HEK293 (cell line): ENCODE measurements at regions not wholly inside any gene's neighbourhood (a gene's known extent, or its start where the extent isn't known, plus 50 kb on each side); places are given as distances from the start of the nearest gene placed in this dataset.

Experiments
- CTCF ChIA-PET: fragments of 350-600 bp; formaldehyde crosslinking; extraction: SDS; loops from one replicate; lab custom pipeline; 2021; ENCODE audit warnings: antibody characterized with exemption; lab: Yijun Ruan, JAX
- POLR2A ChIA-PET: fragments of 300-600 bp; formaldehyde crosslinking; extraction: SDS; loops from one replicate; lab custom pipeline; 2020; ENCODE audit warnings: antibody characterized with exemption, inconsistent platforms; lab: Yijun Ruan, JAX
- H3K27ac ChIP-seq: fragments of 200-500 bp; sonication (Bioruptor generic); 2 replicates; pipeline ENCODE4 v1.5.1; 2014; ENCODE audit warnings: low read depth, low read length, control low read depth, inconsistent platforms; ENCODE audit errors: extremely low read depth
- H3K36me3 ChIP-seq, 2 experiments: fragments of 200-500 bp in 1 of 2; sonication (Bioruptor generic) in 1 of 2; 1 replicate in 1 of 2; 2 replicates in 1 of 2; pipeline ENCODE4 v1.5.1; 2014 to 2017; ENCODE audit warnings: inconsistent platforms in 2 of 2, low read length in 2 of 2; ENCODE audit not compliant: control insufficient read depth in 2 of 2, insufficient read depth in 1 of 2
- H3K4me1 ChIP-seq: fragments of 200-500 bp; sonication (Bioruptor generic); 2 replicates; pipeline ENCODE4 v1.5.1; 2014; ENCODE audit warnings: mild to moderate bottlenecking, low read length, inconsistent platforms; ENCODE audit not compliant: control insufficient read depth, insufficient read depth
- H3K4me3 ChIP-seq: 2 replicates; pipeline ENCODE4 v1.5.1; 2011; ENCODE audit warnings: low read depth, mild to moderate bottlenecking, control low read depth, low read length, moderate library complexity
- H3K9me3 ChIP-seq: fragments of 200-500 bp; sonication (Bioruptor generic); 2 replicates; pipeline ENCODE4 v1.5.1; 2014; ENCODE audit warnings: low read depth, low read length, inconsistent platforms; ENCODE audit not compliant: control insufficient read depth, insufficient read depth
- HOXC10 ChIP-seq: sonication (generic); formaldehyde crosslinking; IDR thresholded peaks from 2 replicates; pipeline ENCODE4 v1.8.1; 2023; ENCODE audit warnings: mild to moderate bottlenecking, missing genetic modification reagents
- HOXD13 ChIP-seq: sonication (generic); formaldehyde crosslinking; IDR thresholded peaks from 2 replicates; pipeline ENCODE4 v1.8.0; 2022; ENCODE audit warnings: missing genetic modification reagents, borderline replicate concordance
- SP7 ChIP-seq: fragments of 450-650 bp; formaldehyde crosslinking; IDR thresholded peaks from 2 replicates; pipeline ENCODE4 v1.5.1; 2016; ENCODE audit warnings: missing biosample characterization, missing genetic modification characterization
- TRIM28 ChIP-seq: IDR thresholded peaks from 2 replicates; pipeline ENCODE4 v1.6.1; 2011; ENCODE audit warnings: low read length, control low read depth, borderline replicate concordance
- ZNF184 ChIP-seq: fragments of 450-650 bp; IDR thresholded peaks from 2 replicates; pipeline ENCODE4 v1.5.1; 2018; ENCODE audit warnings: missing biosample characterization, mild to moderate bottlenecking, missing genetic modification characterization
- ZNF223 ChIP-seq: fragments of 450-650 bp; formaldehyde crosslinking; IDR thresholded peaks from 2 replicates; pipeline ENCODE4 v1.5.1; 2016; ENCODE audit warnings: missing biosample characterization, missing genetic modification characterization
- ZNF292 ChIP-seq: fragments of 450-650 bp; formaldehyde crosslinking; IDR thresholded peaks from 2 replicates; pipeline ENCODE4 v1.5.1; 2016; ENCODE audit warnings: low read depth, missing biosample characterization, missing genetic modification characterization, borderline replicate concordance
- ZNF311 ChIP-seq: fragments of 450-650 bp; formaldehyde crosslinking; IDR thresholded peaks from 2 replicates; pipeline ENCODE4 v1.5.1; 2017; ENCODE audit warnings: missing biosample characterization, missing genetic modification characterization, borderline replicate concordance
- ZNF548 ChIP-seq: fragments of 450-650 bp; formaldehyde crosslinking; IDR thresholded peaks from 2 replicates; pipeline ENCODE4 v1.5.1; 2016; ENCODE audit warnings: missing biosample characterization, missing genetic modification characterization
- ZNF624 ChIP-seq: fragments of 450-650 bp; formaldehyde crosslinking; IDR thresholded peaks from 2 replicates; pipeline ENCODE4 v1.5.1; 2017; ENCODE audit warnings: missing biosample characterization, missing genetic modification characterization
- ZSCAN30 ChIP-seq: fragments of 450-650 bp; IDR thresholded peaks from 2 replicates; pipeline ENCODE4 v1.5.1; 2018; ENCODE audit warnings: missing biosample characterization, mild to moderate bottlenecking, missing genetic modification characterization, moderate library complexity
- TF ChIP-seq, protein P1 (sequence below): fragments of 450-650 bp; IDR thresholded peaks from 2 replicates; pipeline ENCODE4 v1.5.1; 2018; ENCODE audit warnings: missing biosample characterization, missing genetic modification characterization
- TF ChIP-seq, protein P2 (sequence below): fragments of 450-650 bp; formaldehyde crosslinking; IDR thresholded peaks from 2 replicates; pipeline ENCODE4 v1.5.1; 2017; ENCODE audit warnings: missing biosample characterization, missing genetic modification characterization
- TF ChIP-seq, protein P3 (sequence below): fragments of 450-650 bp; IDR thresholded peaks from 2 replicates; pipeline ENCODE4 v1.5.1; 2018; ENCODE audit warnings: missing biosample characterization, mild to moderate bottlenecking, missing genetic modification characterization
- TF ChIP-seq, protein P4 (sequence below): fragments of 450-650 bp; formaldehyde crosslinking; IDR thresholded peaks from 2 replicates; pipeline ENCODE4 v1.5.1; 2016; ENCODE audit warnings: missing biosample characterization, missing genetic modification characterization, borderline replicate concordance
- TF ChIP-seq, protein P5 (sequence below): fragments of 450-650 bp; formaldehyde crosslinking; IDR thresholded peaks from 2 replicates; pipeline ENCODE4 v1.5.1; 2017; ENCODE audit warnings: missing biosample characterization, missing genetic modification characterization

DNA sequence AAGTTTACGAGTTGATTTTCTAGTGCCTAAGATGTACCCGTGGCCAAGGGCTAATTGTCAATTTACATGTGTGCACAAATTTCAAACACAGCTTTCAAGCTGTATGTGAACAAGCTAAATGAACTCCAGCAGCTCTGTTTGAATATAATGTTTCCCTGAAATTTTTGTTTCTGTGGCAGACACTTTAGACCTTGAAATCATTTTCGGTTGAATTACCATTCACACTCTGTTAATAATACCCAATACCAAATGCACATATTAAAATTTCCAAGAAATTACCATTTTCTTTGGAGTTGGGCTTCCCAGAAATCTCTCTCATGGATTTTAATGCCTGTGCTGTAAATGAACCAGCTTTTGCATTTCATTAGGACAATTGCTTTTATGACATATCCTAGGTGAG is 506.1 kb upstream of the ID4 start:
- Histone ChIP-seq H3K4me3 (no peak overlapping the region), H3K9me3 (no peaks in the 10 kb centered on the region), H3K27ac (no peak overlapping the region), H3K4me1 (peaks cover 14% of the 10 kb centered on the region), H3K36me3 (no peaks in the 10 kb centered on the region)
- ChIA-PET CTCF (no interaction called here), POLR2A (no interaction called here)
- TF ChIP-seq, protein P1, sequence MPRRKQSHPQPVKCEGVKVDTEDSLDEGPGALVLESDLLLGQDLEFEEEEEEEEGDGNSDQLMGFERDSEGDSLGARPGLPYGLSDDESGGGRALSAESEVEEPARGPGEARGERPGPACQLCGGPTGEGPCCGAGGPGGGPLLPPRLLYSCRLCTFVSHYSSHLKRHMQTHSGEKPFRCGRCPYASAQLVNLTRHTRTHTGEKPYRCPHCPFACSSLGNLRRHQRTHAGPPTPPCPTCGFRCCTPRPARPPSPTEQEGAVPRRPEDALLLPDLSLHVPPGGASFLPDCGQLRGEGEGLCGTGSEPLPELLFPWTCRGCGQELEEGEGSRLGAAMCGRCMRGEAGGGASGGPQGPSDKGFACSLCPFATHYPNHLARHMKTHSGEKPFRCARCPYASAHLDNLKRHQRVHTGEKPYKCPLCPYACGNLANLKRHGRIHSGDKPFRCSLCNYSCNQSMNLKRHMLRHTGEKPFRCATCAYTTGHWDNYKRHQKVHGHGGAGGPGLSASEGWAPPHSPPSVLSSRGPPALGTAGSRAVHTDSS (tag by site-specific recombination) = no peak
- TF ChIP-seq HOXD13 (CRISPR knock-in tag) (no peak), HOXC10 (CRISPR knock-in tag) (no peak), ZNF184 (tag by site-specific recombination) (no peak)

DNA sequence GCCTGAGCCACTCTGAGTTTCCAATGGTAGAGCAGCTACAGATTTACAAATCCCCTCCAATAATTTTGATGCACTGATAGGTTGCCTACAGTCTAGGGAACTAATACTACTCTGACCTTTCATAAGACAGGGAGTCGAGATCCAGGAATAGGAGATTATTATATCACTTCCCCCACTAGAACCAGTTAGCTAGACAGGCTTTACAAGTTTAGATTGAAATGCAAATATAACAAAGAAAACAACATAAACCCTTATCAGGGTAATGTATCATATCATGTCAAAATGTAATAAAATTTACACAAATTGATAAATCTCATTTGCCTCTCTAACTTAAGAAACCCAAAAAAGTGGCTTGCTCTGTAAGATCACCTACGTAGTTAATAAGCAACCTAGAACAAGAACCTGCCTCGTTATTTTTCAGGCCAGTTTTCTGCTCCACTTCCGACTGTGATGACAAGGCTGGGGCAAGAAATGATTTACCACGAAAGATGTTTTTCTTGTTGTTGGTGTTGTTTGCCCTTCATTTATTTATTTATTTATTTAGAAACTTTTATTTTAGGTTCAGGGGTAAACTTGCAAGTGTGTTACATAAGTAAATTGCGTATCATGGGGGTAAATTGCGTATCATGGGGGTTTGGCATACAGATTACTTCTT is 504.2 kb upstream of the ID4 start:
- no peak for TF ChIP-seq ZNF311
- TF ChIP-seq, protein P2, sequence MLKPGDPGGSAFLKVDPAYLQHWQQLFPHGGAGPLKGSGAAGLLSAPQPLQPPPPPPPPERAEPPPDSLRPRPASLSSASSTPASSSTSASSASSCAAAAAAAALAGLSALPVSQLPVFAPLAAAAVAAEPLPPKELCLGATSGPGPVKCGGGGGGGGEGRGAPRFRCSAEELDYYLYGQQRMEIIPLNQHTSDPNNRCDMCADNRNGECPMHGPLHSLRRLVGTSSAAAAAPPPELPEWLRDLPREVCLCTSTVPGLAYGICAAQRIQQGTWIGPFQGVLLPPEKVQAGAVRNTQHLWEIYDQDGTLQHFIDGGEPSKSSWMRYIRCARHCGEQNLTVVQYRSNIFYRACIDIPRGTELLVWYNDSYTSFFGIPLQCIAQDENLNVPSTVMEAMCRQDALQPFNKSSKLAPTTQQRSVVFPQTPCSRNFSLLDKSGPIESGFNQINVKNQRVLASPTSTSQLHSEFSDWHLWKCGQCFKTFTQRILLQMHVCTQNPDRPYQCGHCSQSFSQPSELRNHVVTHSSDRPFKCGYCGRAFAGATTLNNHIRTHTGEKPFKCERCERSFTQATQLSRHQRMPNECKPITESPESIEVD = 0 out of 2 replicates have a peak, but pooled peaks have one; percentile 21
- Histone ChIP-seq H3K9me3 (no peaks in the 10 kb centered on the region), H3K4me1 (peaks cover 9% of the 10 kb centered on the region), H3K4me3 (no peak overlapping the region), H3K36me3 (no peaks in the 10 kb centered on the region), H3K27ac (no peak overlapping the region)
- CTCF ChIA-PET = interaction anchor here (0.6 kb wide), 1 partner anchor 512 kb away, joined by 3 read pairs; no protein-coding TSS in a partner anchor
- POLR2A ChIA-PET = no interaction called here

DNA sequence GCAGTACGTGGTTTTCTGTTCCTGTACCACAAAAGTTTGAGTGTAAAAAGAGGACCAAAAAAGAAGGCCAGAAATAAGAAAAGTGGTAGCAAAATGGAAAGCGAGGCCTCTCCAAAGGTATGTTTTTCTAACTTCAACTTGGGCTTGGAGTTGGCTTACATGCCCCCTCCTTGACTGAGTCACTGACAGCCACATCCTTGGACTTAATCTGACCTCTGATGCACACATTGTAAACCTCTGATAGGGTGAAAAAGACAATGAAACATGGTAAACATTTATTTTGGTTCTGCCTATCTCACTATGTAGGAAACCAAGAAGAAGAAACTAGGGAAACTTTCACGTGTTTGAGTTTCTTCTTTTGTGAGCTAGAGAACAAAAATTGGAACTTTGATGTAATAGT is 503.2 kb upstream of the ID4 start:
- POLR2A ChIA-PET = no interaction called here

More for the DNA sequence above, 503.2 kb upstream of the ID4 start:
- CTCF ChIA-PET = no interaction called here
- Histone ChIP-seq H3K4me3 (no peak overlapping the region), H3K27ac (no peak overlapping the region), H3K36me3 (no peaks in the 10 kb centered on the region), H3K4me1 (peaks cover 4% of the 10 kb centered on the region), H3K9me3 (no peaks in the 10 kb centered on the region)
- TF ChIP-seq, protein P3, sequence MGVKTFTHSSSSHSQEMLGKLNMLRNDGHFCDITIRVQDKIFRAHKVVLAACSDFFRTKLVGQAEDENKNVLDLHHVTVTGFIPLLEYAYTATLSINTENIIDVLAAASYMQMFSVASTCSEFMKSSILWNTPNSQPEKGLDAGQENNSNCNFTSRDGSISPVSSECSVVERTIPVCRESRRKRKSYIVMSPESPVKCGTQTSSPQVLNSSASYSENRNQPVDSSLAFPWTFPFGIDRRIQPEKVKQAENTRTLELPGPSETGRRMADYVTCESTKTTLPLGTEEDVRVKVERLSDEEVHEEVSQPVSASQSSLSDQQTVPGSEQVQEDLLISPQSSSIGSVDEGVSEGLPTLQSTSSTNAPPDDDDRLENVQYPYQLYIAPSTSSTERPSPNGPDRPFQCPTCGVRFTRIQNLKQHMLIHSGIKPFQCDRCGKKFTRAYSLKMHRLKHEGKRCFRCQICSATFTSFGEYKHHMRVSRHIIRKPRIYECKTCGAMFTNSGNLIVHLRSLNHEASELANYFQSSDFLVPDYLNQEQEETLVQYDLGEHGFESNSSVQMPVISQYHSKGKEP (tag by site-specific recombination) = no peak
- TF ChIP-seq, protein P4, sequence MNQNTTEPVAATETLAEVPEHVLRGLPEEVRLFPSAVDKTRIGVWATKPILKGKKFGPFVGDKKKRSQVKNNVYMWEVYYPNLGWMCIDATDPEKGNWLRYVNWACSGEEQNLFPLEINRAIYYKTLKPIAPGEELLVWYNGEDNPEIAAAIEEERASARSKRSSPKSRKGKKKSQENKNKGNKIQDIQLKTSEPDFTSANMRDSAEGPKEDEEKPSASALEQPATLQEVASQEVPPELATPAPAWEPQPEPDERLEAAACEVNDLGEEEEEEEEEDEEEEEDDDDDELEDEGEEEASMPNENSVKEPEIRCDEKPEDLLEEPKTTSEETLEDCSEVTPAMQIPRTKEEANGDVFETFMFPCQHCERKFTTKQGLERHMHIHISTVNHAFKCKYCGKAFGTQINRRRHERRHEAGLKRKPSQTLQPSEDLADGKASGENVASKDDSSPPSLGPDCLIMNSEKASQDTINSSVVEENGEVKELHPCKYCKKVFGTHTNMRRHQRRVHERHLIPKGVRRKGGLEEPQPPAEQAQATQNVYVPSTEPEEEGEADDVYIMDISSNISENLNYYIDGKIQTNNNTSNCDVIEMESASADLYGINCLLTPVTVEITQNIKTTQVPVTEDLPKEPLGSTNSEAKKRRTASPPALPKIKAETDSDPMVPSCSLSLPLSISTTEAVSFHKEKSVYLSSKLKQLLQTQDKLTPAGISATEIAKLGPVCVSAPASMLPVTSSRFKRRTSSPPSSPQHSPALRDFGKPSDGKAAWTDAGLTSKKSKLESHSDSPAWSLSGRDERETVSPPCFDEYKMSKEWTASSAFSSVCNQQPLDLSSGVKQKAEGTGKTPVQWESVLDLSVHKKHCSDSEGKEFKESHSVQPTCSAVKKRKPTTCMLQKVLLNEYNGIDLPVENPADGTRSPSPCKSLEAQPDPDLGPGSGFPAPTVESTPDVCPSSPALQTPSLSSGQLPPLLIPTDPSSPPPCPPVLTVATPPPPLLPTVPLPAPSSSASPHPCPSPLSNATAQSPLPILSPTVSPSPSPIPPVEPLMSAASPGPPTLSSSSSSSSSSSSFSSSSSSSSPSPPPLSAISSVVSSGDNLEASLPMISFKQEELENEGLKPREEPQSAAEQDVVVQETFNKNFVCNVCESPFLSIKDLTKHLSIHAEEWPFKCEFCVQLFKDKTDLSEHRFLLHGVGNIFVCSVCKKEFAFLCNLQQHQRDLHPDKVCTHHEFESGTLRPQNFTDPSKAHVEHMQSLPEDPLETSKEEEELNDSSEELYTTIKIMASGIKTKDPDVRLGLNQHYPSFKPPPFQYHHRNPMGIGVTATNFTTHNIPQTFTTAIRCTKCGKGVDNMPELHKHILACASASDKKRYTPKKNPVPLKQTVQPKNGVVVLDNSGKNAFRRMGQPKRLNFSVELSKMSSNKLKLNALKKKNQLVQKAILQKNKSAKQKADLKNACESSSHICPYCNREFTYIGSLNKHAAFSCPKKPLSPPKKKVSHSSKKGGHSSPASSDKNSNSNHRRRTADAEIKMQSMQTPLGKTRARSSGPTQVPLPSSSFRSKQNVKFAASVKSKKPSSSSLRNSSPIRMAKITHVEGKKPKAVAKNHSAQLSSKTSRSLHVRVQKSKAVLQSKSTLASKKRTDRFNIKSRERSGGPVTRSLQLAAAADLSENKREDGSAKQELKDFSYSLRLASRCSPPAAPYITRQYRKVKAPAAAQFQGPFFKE (tag by site-specific recombination) = no peak
- TF ChIP-seq HOXD13 (CRISPR knock-in tag) (no peak), TRIM28 (no peak), ZNF292 (no peak), SP7 (no peak), HOXC10 (CRISPR knock-in tag) (no peak), ZNF624 (no peak), ZNF548 (no peak), ZNF223 (tag by site-specific recombination) (no peak), ZSCAN30 (no peak)
- TF ChIP-seq, protein P5, sequence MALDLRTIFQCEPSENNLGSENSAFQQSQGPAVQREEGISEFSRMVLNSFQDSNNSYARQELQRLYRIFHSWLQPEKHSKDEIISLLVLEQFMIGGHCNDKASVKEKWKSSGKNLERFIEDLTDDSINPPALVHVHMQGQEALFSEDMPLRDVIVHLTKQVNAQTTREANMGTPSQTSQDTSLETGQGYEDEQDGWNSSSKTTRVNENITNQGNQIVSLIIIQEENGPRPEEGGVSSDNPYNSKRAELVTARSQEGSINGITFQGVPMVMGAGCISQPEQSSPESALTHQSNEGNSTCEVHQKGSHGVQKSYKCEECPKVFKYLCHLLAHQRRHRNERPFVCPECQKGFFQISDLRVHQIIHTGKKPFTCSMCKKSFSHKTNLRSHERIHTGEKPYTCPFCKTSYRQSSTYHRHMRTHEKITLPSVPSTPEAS (tag by site-specific recombination) = no peak
